ENCODE measurements at regions not wholly inside any gene's neighbourhood (a gene's known extent, or its start where the extent isn't known, plus 50 kb on each side); places are given as distances from the start of the nearest gene placed in this dataset.

- no peaks in the 10 kb centered on the region for H3K36me3 ChIP-seq
- H3K4me1 ChIP-seq = no peaks in the 10 kb centered on the region
- H3K27ac ChIP-seq = no peak overlapping the region
- no peak for ATAC-seq
- intact Hi-C loops (cut with DNase I) = no loop called here
- no peaks in the 10 kb centered on the region for H3K9me3 ChIP-seq
- DNase-seq = no peak
- no peak overlapping the region for H3K4me3 ChIP-seq
- H3K27me3 ChIP-seq (ENCODE audit: low read depth) = no peaks in the 10 kb centered on the region
- no peak for TF ChIP-seq CTCF (IDR thresholded peaks at IDR 0.05)
Observed at GRCh38 chrX:149296092-149296491, 209.0 kb downstream of the IDS start.

GRCh38 chrX:149286940-149287349 is 218.2 kb downstream of the IDS start:
- Histone ChIP-seq H3K27ac (no peak overlapping the region), H3K4me3 (no peak overlapping the region), H3K36me3 (no peaks in the 10 kb centered on the region), H3K27me3 (ENCODE audit: low read depth) (no peaks in the 10 kb centered on the region), H3K9me3 (no peaks in the 10 kb centered on the region), H3K4me1 (no peaks in the 10 kb centered on the region)
- DNase-seq (no peak), ATAC-seq (peak in 1 of 2 donors; percentile 52)
- TF ChIP-seq CTCF (IDR thresholded peaks at IDR 0.05) = peak; percentile 49
- intact Hi-C loops (cut with DNase I) = no loop called here

- TF ChIP-seq CTCF (IDR thresholded peaks at IDR 0.05) = no peak
- H3K4me3 ChIP-seq = no peak overlapping the region
- no peaks in the 10 kb centered on the region for H3K27me3 ChIP-seq (ENCODE audit: low read depth)
- H3K36me3 ChIP-seq = no peaks in the 10 kb centered on the region
- no peaks in the 10 kb centered on the region for H3K4me1 ChIP-seq
- DNase-seq (no peak), ATAC-seq (no peak)
- intact Hi-C loops (cut with DNase I) = no loop called here
- H3K9me3 ChIP-seq = no peaks in the 10 kb centered on the region
- H3K27ac ChIP-seq = no peak overlapping the region
Observed at GRCh38 chrX:149284616-149285015, 220.5 kb downstream of the IDS start.

GRCh38 chrX:149283853-149284252 is 221.3 kb downstream of the IDS start:
- H3K27ac ChIP-seq = no peak overlapping the region
- no peaks in the 10 kb centered on the region for H3K36me3 ChIP-seq
- no peaks in the 10 kb centered on the region for H3K9me3 ChIP-seq
- intact Hi-C loops (cut with DNase I) = no loop called here
- no peaks in the 10 kb centered on the region for H3K27me3 ChIP-seq (ENCODE audit: low read depth)
- no peak for DNase-seq
- TF ChIP-seq CTCF (IDR thresholded peaks at IDR 0.05) = no peak
- H3K4me3 ChIP-seq = no peak overlapping the region
- H3K4me1 ChIP-seq = no peaks in the 10 kb centered on the region
- ATAC-seq = no peak

GRCh38 chrX:149282909-149283308 is 222.2 kb downstream of the IDS start:
- no peaks in the 10 kb centered on the region for H3K4me1 ChIP-seq
- no peak overlapping the region for H3K27ac ChIP-seq
- intact Hi-C loops (cut with DNase I) = no loop called here
- H3K27me3 ChIP-seq (ENCODE audit: low read depth) = no peaks in the 10 kb centered on the region
- H3K36me3 ChIP-seq = no peaks in the 10 kb centered on the region
- TF ChIP-seq CTCF (IDR thresholded peaks at IDR 0.05) = no peak
- ATAC-seq (no peak), DNase-seq (no peak)
- no peak overlapping the region for H3K4me3 ChIP-seq
- no peaks in the 10 kb centered on the region for H3K9me3 ChIP-seq

- no peak overlapping the region for H3K4me3 ChIP-seq
- intact Hi-C loops (cut with DNase I) = no loop called here
- no peaks in the 10 kb centered on the region for H3K36me3 ChIP-seq
- no peaks in the 10 kb centered on the region for H3K27me3 ChIP-seq (ENCODE audit: low read depth)
- H3K9me3 ChIP-seq = no peaks in the 10 kb centered on the region
- H3K4me1 ChIP-seq = no peaks in the 10 kb centered on the region
- ATAC-seq (no peak), DNase-seq (no peak)
- TF ChIP-seq CTCF (IDR thresholded peaks at IDR 0.05) = no peak
- no peak overlapping the region for H3K27ac ChIP-seq
Observed at GRCh38 chrX:149280011-149280410, 225.1 kb downstream of the IDS start.

All from lower lobe of right lung (tissue), 2 donors.